NCI-H2196 treated with DMSO at 0.1 percent for 48 hours (cell line): ENCODE measurements at regions not wholly inside any gene's neighbourhood (a gene's known extent, or its start where the extent isn't known, plus 50 kb on each side); places are given as distances from the start of the nearest gene placed in this dataset.

Experiments used
- DNase-seq: peaks from one replicate; lab custom pipeline; 2025; ENCODE audit not compliant: unreplicated experiment; lab: John Stamatoyannopoulos, UW

GRCh38 chr4:67125636-67126514, 419.4 kb downstream of the CENPC start:
- DNase-seq = no peak

GRCh38 chr4:67124716-67125115, 420.6 kb downstream of the CENPC start:
- no peak for DNase-seq

GRCh38 chr4:67122029-67122428, 423.3 kb downstream of the CENPC start:
- DNase-seq = no peak

GRCh38 chr4:67120369-67120768, 424.9 kb downstream of the CENPC start:
- no peak for DNase-seq

- DNase-seq = no peak
Observed at GRCh38 chr4:67109276-67109675, 436.0 kb downstream of the CENPC start.

GRCh38 chr4:67106861-67107460, 438.3 kb downstream of the CENPC start:
- DNase-seq = peak; percentile 54

- DNase-seq = no peak
Observed at GRCh38 chr4:67104145-67104544, 441.2 kb downstream of the CENPC start.

GRCh38 chr4:67103001-67103747, 442.1 kb downstream of the CENPC start:
- DNase-seq = no peak

GRCh38 chr4:67101612-67102011, 443.7 kb downstream of the CENPC start:
- DNase-seq = no peak

GRCh38 chr4:67092351-67092750, 453.0 kb downstream of the CENPC start:
- no peak for DNase-seq

- no peak for DNase-seq
Observed at GRCh38 chr4:67091673-67092072, 453.6 kb downstream of the CENPC start.

GRCh38 chr4:67087897-67088296, 457.4 kb downstream of the CENPC start:
- no peak for DNase-seq

GRCh38 chr4:67084783-67085182, 460.5 kb downstream of the CENPC start:
- DNase-seq = no peak

GRCh38 chr4:67083496-67083895, 461.8 kb downstream of the CENPC start:
- no peak for DNase-seq

GRCh38 chr4:67082746-67083145, 462.6 kb downstream of the CENPC start:
- DNase-seq = no peak

- no peak for DNase-seq
Observed at GRCh38 chr4:67080046-67080557, 465.2 kb downstream of the CENPC start.

GRCh38 chr4:67071641-67072040, 473.7 kb downstream of the CENPC start:
- no peak for DNase-seq

GRCh38 chr4:67055319-67055718, 490.0 kb downstream of the CENPC start:
- no peak for DNase-seq

GRCh38 chr4:67054896-67055295, 490.4 kb downstream of the CENPC start:
- DNase-seq = no peak

- no peak for DNase-seq
Observed at GRCh38 chr4:67052814-67053675, 492.3 kb downstream of the CENPC start.
